ENCODE measurements at regions not wholly inside any gene's neighbourhood (a gene's known extent, or its start where the extent isn't known, plus 50 kb on each side); places are given as distances from the start of the nearest gene placed in this dataset.
"Not testable (repeated sequence)": the region's sequence is repeated elsewhere in the genome, so short reads cannot be mapped to it uniquely, and the experiment has no call there.

DNA sequence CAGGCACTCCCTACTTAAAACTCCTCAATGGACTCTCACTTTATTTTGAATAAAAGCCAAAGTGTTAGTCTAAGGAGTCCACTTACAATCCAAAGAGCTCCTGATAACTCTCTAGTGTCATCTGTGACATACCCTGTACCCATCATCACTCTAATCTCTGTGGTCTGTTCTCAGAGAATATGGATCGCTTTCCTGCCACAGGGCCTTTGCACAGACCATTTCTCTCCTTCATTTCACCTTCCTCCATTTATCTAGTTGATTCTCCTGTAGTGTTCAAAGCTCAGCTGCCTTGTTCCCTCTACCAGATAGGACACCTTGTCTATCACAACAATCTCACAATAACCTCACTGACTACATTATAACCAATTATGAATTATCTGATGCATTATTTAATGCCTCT, 185.4 kb upstream of the KBTBD8 start:
- DNase-seq: no peak

- DNase-seq: peak; percentile 72
These were observed 181.9 kb upstream of the KBTBD8 start for GRCh38 chr3:66816090-66816761.

DNA sequence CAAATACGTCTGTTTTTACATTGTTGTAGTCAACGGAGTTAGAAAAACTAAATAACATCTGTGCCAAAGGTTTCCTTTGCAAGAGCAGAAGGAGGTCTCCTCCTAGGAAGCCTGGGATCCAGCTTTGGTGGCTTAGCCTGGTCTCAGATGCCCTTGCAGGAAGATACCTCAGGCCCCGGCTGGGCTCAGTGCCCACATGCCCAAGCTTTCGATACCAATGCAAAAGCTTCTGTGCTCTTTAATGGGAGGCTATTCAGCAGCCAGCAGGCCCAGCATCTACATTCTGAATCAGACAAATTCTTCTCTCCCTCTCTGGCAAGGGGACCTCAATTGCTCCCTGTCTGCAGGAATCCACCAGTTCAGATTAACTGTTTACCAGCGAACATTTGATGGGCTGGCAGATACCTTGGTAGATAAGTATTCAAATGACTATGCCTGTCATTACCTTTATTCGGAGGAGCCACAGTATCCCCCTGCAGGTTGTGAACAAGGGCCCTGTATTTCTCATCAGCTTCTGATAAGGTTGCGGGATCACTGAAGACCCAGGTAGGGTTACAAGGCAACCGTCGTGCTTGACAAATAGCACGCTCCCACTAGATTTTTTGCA, 180.1 kb upstream of the KBTBD8 start:
- no peak for DNase-seq

- DNase-seq: no peak
These were observed 178.1 kb upstream of the KBTBD8 start for GRCh38 chr3:66819993-66820501.

DNA sequence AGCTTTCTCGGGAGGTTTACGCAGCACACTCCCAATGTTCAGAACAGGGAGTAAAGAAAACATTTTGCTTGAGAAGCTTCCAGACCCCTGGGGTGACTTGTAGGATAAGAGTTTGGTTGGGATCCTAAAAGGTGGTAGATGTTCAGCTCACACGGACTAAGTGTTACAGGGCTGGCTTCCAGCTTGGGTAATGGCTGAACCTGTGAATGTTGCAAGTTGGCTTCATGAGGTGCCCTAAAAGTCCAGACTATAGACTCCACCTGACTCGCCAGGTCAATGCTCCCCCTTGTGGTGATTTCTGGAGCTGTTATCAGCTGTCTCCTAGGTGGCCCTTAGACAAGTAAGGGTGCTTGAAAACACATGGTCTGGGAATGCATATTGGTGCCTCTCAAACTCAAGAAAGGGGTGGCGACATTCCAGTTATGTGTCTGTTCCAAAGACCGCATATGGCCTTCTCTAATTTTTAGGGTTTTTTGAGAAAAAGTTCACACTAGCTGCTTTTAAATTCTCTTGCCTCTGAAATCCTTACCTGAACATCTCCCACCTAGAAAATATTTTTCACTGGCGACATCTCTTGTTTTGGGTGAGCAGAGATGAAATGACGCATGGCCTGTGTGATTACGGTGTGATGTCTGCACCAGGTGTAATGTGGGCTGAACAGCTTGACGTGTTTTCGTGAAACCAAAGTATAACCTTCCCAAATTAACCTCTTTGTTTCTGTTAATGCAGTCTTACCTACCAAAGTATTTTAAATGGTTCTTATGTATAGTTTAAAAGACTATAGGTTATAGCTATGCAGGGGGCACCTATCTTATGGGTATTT, 175.7 kb upstream of the KBTBD8 start:
- no peak for DNase-seq

DNA sequence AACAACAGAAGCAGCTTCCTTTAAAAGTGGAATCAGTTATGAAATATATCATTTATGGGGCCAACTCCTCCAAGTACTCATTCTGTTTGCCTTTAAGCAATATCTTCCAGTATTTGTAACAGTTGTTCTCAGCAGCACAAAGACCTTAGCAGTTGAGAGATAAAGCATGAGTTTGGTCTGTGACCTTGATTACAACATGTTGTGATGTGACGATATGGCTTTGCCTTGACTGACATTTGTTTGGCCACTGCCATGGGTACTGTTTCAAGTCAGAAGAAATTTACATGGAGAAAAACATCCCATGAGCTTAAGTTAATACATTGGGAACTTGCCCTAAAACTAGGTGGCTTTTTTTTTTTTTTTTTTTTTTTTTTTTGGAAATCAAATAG, 175.1 kb upstream of the KBTBD8 start:
- DNase-seq: peak; percentile 6

GRCh38 chr3:66823532-66823931, 174.6 kb upstream of the KBTBD8 start:
- DNase-seq: no peak

DNA sequence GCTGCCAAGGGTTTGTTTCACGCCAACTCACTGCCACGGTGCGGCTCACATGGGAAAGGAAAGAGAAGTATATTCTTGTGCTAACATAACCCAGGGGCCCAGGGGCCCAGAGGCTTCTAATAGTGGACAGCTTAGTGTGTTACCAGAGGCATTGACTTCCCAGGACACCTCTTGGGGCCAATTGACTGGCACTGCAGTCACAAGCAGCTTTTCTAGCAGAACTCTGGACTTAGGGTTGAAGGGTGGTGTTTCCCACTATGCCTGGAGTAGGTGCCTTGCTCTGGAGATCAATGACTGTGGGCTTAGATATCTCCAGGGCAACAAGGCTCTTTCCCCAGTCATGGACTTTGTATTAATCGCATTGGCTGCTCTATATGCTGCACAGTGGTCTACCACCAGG, 172.7 kb upstream of the KBTBD8 start:
- no peak for DNase-seq

DNA sequence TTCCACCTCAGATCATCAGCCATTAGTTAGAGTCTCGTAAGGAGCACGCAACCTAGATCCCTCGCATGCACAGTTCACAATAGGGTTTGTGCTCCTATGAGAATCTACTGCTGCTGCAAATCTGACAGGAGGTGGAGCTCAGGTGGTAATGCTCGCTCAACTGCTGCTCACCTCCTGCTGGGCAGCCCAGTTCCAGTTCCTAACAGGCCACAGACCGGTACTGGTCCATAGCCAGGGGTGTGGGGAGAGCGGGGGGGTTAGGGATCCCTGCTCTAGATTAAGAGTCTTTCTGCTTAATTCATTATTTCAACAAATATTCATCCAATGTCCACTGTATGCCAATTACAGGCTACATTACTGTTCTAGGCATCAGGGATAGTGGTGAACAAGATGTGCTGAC, 170.4 kb upstream of the KBTBD8 start:
- DNase-seq: no peak

GRCh38 chr3:66828303-66828702, 169.8 kb upstream of the KBTBD8 start:
- no peak for DNase-seq

DNA sequence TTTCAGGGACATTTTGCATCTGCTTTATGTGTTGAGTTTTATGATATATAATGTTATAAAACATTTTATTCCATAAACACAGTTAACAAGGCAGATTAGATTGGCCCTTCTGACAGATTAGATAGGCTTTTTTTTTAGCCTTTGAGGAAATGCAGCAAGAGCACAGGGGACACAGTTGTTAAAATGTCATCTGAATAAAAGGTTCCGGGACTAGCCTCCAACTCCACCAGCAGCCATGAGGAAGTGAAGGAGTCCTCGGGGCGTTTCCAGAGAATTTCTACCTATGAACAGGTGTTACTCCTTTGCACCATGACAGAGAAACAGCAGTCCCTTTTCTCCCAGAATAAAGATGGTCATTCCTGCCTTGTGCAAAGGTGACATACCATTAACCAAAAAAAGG, 167.8 kb upstream of the KBTBD8 start:
- DNase-seq: no peak

GRCh38 chr3:66831931-66832330, 166.2 kb upstream of the KBTBD8 start:
- DNase-seq: no peak

GRCh38 chr3:66836363-66837152, 161.5 kb upstream of the KBTBD8 start:
- DNase-seq: no peak

GRCh38 chr3:66838704-66839103, 159.4 kb upstream of the KBTBD8 start:
- no peak for DNase-seq

DNA sequence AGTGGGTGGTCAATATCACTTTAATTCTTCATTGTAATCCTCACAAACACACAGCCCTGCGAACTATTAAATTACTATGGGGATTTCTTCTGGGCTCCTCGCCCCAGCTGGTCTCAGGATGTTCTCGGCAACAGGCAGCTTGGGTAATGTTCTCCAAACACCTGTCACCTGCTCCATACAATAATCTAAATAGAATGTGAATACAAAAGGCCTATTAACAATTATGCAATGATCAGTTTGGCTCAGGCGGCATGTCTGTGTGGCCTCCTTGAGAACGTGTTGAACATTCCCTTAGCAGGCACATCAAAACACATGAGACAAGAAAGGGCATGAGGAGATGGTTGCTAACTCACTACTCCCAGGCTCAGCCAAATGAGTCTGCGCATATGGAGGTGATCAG, 158.6 kb upstream of the KBTBD8 start:
- no peak for DNase-seq

GRCh38 chr3:66842761-66843464, 155.2 kb upstream of the KBTBD8 start:
- not testable (repeated sequence) for DNase-seq

GRCh38 chr3:66851894-66852613, 146.1 kb upstream of the KBTBD8 start:
- DNase-seq: no peak

DNA sequence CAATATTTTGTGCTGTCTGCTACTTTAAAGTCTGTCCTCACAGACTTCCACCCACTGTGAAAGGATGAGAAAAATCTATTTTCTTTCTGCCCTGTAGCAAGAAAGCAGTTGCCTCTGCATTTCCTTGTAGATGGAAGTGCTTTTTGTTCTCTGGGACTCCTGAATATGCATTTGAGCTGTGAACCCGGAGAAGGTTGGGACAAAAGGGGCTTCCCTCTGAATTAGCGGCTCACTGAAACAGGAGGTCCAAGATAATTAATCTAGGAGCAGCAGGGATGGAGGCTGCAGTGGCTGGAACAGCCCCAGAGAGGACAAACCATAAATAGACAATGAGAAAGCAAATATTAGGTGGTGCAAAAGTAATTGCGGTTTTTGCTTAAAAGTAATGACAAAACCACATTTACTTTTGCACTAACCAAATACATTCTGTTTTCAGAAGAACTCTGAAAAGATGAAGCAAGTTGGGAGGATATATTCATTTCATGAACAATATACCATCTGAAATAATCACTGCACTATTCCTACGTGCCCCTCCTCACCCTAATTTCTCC, 143.4 kb upstream of the KBTBD8 start:
- no peak for DNase-seq

DNA sequence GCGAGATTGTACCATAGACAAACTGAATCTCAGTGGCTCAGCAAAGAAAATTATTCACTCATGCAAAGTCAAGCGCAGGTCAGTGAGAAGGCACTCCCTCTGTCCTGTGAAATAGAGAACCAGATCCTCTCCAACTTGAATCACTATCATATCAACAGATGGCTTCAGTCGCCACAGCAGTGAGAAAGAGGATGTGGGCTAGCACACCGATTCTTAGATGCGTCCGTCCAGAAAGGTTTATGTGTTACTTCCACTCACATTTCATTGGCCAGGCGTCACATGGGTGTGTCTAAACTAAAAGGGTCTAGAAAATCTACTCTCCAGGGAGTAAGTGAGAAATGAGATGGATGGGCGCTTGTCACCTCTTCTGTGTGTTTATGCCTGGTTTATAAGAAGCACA, 141.6 kb upstream of the KBTBD8 start:
- DNase-seq: peak; percentile 95

GRCh38 chr3:66858656-66859381, 139.3 kb upstream of the KBTBD8 start:
- no peak for DNase-seq

DNA sequence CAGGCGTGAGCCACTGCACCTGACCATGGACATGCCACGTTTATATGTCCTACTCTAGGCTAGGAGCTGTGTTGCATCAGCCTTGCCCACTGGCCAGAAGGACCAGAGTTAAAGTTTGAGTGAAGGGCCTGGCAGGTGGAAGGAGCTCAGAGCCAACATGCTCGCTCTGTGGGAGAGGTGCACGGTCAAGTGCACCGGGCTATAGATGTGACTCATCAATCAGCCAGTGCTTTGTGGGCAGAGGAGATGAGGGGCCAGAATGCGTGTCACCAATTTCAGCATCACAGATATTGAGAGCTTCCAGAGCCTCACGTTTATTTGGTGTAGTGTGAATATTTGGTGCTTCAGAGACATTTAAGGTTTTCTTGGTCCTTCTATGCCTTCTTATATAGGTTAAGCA, 137.3 kb upstream of the KBTBD8 start:
- no peak for DNase-seq
